Fibroblast of lung (primary cell): ENCODE measurements at regions not wholly inside any gene's neighbourhood (a gene's known extent, or its start where the extent isn't known, plus 50 kb on each side); places are given as distances from the start of the nearest gene placed in this dataset.
"Not testable (repeated sequence)": the region's sequence is repeated elsewhere in the genome, so short reads cannot be mapped to it uniquely, and the experiment has no call there.

Experiments
- DNase-seq, 2 donors: peaks; one replicate each; pipeline versions ENCODE4 v3.0.0 to v3.0.0-alpha.2; 2010; ENCODE audit warnings: low read depth in 2 of 2
- H2AFZ ChIP-seq: 2 replicates; pipeline ENCODE4 v1.5.1; 2012; ENCODE audit warnings: low read length, control low read depth, inconsistent platforms
- H3K27ac ChIP-seq: 2 replicates; pipeline ENCODE4 v1.5.1; 2011; ENCODE audit warnings: low read length, control low read depth; ENCODE audit not compliant: insufficient read depth
- H3K27me3 ChIP-seq: 2 replicates; pipeline ENCODE4 v1.5.1; 2011; ENCODE audit warnings: mild to moderate bottlenecking, low read length; ENCODE audit not compliant: control insufficient read depth, insufficient read depth
- H3K36me3 ChIP-seq: 2 replicates; pipeline ENCODE4 v1.5.1; 2011; ENCODE audit warnings: low read length; ENCODE audit not compliant: control insufficient read depth, insufficient read depth
- H3K4me1 ChIP-seq: 2 replicates; pipeline ENCODE4 v1.5.1; 2011; ENCODE audit warnings: low read length; ENCODE audit not compliant: control insufficient read depth, insufficient read depth; ENCODE audit errors: extremely low read depth
- H3K4me2 ChIP-seq: 2 replicates; pipeline ENCODE4 v1.5.1; 2011; ENCODE audit warnings: low read length, control low read depth; ENCODE audit not compliant: insufficient read depth; ENCODE audit errors: extremely low read depth
- H3K4me3 ChIP-seq, 4 experiments: fragments of 200-600 bp in 1 of 4; sonication (generic) in 1 of 4; replicated peaks in 1 of 4; 2 replicates each; pipeline ENCODE4 v1.5.1; 2011 to 2016; ENCODE audit warnings: low read length in 4 of 4, low read depth in 3 of 4, mild to moderate bottlenecking in 3 of 4, control low read depth in 2 of 4, inconsistent platforms in 1 of 4, mixed read lengths in 1 of 4; ENCODE audit not compliant: insufficient read depth in 1 of 4; ENCODE audit errors: control extremely low read depth in 1 of 4
- H3K79me2 ChIP-seq: 2 replicates; pipeline ENCODE4 v1.5.1; 2012; ENCODE audit warnings: mild to moderate bottlenecking, low read length, inconsistent platforms; ENCODE audit not compliant: control insufficient read depth, insufficient read depth
- H3K9ac ChIP-seq: 2 replicates; pipeline ENCODE4 v1.5.1; 2011; ENCODE audit warnings: mild to moderate bottlenecking, low read length, control low read depth; ENCODE audit not compliant: insufficient read depth
- H3K9me3 ChIP-seq: 2 replicates; pipeline ENCODE4 v1.5.1; 2012; ENCODE audit warnings: low read depth, low read length; ENCODE audit not compliant: control insufficient read depth, insufficient read depth
- H4K20me1 ChIP-seq: 2 replicates; pipeline ENCODE4 v1.5.1; 2011; ENCODE audit warnings: low read length; ENCODE audit not compliant: control insufficient read depth, insufficient read depth; ENCODE audit errors: extremely low read depth
- EZH2 ChIP-seq: IDR thresholded peaks from 2 replicates; pipeline ENCODE4 v1.5.1; 2012; ENCODE audit warnings: low read length, control low read depth, mild to moderate bottlenecking; ENCODE audit errors: missing control alignments
- TF ChIP-seq, protein P1 (sequence below), 2 donors: IDR thresholded peaks in 1 of 2; conservative IDR thresholded peaks in 1 of 2; 1 replicate in 1 of 2; 2 replicates in 1 of 2; pipeline ENCODE4 v1.5.1; 2011 to 2012; ENCODE audit warnings: low read length in 2 of 2, control low read depth in 1 of 2, inconsistent platforms in 1 of 2, low read depth in 1 of 2, mild to moderate bottlenecking in 1 of 2

GRCh38 chr6:115190534-115190933 lies 847.7 kb upstream of the HS3ST5 start:
- Histone ChIP-seq H4K20me1 (no peaks in the 10 kb centered on the region), H3K27ac (no peak overlapping the region), H3K79me2 (no peaks in the 10 kb centered on the region), H3K4me1 (no peaks in the 10 kb centered on the region), H2AFZ (no peak overlapping the region), H3K9me3 (no peaks in the 10 kb centered on the region), H3K4me3 (no peak overlapping the region), H3K9ac (no peak overlapping the region), H3K27me3 (no peaks in the 10 kb centered on the region), H3K36me3 (no peaks in the 10 kb centered on the region), H3K4me2 (no peak overlapping the region)
- DNase-seq, result no peak
- TF ChIP-seq, protein P1, sequence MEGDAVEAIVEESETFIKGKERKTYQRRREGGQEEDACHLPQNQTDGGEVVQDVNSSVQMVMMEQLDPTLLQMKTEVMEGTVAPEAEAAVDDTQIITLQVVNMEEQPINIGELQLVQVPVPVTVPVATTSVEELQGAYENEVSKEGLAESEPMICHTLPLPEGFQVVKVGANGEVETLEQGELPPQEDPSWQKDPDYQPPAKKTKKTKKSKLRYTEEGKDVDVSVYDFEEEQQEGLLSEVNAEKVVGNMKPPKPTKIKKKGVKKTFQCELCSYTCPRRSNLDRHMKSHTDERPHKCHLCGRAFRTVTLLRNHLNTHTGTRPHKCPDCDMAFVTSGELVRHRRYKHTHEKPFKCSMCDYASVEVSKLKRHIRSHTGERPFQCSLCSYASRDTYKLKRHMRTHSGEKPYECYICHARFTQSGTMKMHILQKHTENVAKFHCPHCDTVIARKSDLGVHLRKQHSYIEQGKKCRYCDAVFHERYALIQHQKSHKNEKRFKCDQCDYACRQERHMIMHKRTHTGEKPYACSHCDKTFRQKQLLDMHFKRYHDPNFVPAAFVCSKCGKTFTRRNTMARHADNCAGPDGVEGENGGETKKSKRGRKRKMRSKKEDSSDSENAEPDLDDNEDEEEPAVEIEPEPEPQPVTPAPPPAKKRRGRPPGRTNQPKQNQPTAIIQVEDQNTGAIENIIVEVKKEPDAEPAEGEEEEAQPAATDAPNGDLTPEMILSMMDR (conservative IDR thresholded peaks at IDR 0.05 in 1 of 2, IDR thresholded peaks at IDR 0.05 in 1 of 2; ENCODE audit: low read depth in 1 of 2, low read length in 2 of 2), result no peak
- no peak for TF ChIP-seq EZH2

DNA sequence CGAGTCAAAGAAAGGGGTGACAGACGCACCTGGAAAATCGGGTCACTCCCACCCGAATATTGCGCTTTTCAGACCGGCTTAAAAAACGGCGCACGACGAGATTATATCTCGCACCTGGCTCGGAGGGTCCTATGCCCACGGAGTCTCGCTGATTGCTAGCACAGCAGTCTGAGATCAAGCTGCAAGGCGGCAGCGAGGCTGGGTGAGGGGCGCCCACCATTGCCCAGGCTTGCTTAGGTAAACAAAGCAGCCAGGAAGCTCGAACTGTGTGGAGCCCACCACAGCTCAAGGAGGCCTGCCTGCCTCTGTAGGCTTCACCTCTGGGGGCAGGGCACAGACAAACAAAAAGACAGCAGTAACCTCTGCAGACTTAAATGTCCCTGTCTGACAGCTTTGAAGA lies 832.6 kb upstream of the HS3ST5 start:
- not testable (repeated sequence) for H3K9me3 ChIP-seq, DNase-seq, H2AFZ ChIP-seq, H3K4me2 ChIP-seq, H3K4me3 ChIP-seq, H3K27ac ChIP-seq, H3K9ac ChIP-seq, H4K20me1 ChIP-seq, H3K79me2 ChIP-seq, H3K4me1 ChIP-seq, H3K27me3 ChIP-seq, H3K36me3 ChIP-seq

DNA sequence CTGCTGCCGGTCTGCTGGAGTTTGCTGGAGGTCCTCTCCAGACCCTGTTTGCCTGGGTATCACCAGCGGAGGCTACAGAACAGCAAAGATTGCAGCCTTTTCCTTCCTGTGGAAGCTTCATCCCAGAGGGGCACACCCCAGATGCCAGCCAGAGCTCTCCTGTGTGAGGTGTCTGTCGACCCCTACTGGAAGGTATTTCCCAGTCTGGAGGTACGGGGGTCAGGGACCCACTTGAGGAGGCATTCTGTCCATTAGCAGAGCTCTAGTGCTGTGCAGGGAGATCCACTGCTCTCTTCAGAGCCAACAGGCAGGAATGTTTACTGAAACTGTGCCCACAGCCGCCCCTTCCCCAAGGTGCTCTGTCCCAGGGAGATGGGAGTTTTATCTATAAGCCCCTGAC lies 823.1 kb upstream of the HS3ST5 start:
- not testable (repeated sequence) for H3K4me2 ChIP-seq, H2AFZ ChIP-seq, H3K9ac ChIP-seq, H3K79me2 ChIP-seq, H4K20me1 ChIP-seq, H3K36me3 ChIP-seq, H3K4me1 ChIP-seq, H3K4me3 ChIP-seq, H3K27me3 ChIP-seq, DNase-seq, H3K9me3 ChIP-seq, H3K27ac ChIP-seq

GRCh38 chr6:115159733-115160132 lies 816.9 kb upstream of the HS3ST5 start:
- Histone ChIP-seq H3K4me1 (no peaks in the 10 kb centered on the region), H3K36me3 (no peaks in the 10 kb centered on the region), H3K4me2 (no peak overlapping the region), H3K9ac (no peak overlapping the region), H2AFZ (no peak overlapping the region), H3K79me2 (no peaks in the 10 kb centered on the region), H3K4me3 (no peak overlapping the region), H4K20me1 (no peaks in the 10 kb centered on the region), H3K27ac (no peak overlapping the region), H3K27me3 (no peaks in the 10 kb centered on the region), H3K9me3 (no peaks in the 10 kb centered on the region)
- no peak for DNase-seq
- TF ChIP-seq, protein P1 (conservative IDR thresholded peaks at IDR 0.05 in 1 of 2, IDR thresholded peaks at IDR 0.05 in 1 of 2; ENCODE audit: low read depth in 1 of 2, low read length in 2 of 2), result no peak
- TF ChIP-seq EZH2, result no peak
